ENCODE measurements at regions not wholly inside any gene's neighbourhood (a gene's known extent, or its start where the extent isn't known, plus 50 kb on each side); places are given as distances from the start of the nearest gene placed in this dataset.

DNA sequence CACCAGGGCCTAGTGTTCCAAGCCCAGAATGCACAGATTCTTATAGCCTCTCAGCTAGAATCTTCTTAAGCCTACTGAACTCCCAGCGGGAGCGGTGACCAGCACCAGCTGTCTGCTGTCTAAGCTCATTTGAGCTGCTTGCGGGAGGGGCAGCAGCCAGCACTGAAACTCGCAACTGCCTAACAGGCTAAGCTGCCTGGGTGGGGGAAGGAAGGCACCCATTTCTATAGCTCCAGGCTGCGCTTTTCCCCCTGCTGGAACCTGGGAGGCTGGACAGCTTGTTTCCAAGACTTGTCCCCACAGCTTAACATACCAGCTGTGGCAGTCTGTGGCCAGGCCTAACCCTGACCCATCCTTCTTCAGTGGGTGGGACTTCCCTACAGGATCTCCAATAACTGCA lies 512.9 kb downstream of the EFNA5 start:
- TF ChIP-seq, protein P1, sequence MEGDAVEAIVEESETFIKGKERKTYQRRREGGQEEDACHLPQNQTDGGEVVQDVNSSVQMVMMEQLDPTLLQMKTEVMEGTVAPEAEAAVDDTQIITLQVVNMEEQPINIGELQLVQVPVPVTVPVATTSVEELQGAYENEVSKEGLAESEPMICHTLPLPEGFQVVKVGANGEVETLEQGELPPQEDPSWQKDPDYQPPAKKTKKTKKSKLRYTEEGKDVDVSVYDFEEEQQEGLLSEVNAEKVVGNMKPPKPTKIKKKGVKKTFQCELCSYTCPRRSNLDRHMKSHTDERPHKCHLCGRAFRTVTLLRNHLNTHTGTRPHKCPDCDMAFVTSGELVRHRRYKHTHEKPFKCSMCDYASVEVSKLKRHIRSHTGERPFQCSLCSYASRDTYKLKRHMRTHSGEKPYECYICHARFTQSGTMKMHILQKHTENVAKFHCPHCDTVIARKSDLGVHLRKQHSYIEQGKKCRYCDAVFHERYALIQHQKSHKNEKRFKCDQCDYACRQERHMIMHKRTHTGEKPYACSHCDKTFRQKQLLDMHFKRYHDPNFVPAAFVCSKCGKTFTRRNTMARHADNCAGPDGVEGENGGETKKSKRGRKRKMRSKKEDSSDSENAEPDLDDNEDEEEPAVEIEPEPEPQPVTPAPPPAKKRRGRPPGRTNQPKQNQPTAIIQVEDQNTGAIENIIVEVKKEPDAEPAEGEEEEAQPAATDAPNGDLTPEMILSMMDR (IDR thresholded peaks at IDR 0.05) = no peak
- TF ChIP-seq POLR2AphosphoS5 (IDR thresholded peaks at IDR 0.05) = no peak
- TF ChIP-seq POLR2A (IDR thresholded peaks at IDR 0.05) = no peak
